ENCODE measurements at regions not wholly inside any gene's neighbourhood (a gene's known extent, or its start where the extent isn't known, plus 50 kb on each side); places are given as distances from the start of the nearest gene placed in this dataset.

- H3K27me3 ChIP-seq, result no peaks in the 10 kb centered on the region
- no peak overlapping the region for H3K27ac ChIP-seq
- H3K4me1 ChIP-seq (ENCODE audit: control insufficient read depth in 1 of 2, insufficient read depth in 1 of 2, low read depth in 1 of 2, low read length in 1 of 2), result peaks cover 17 to 21% of the 10 kb centered on the region in 2 experiments
- no peak overlapping the region for H3K4me3 ChIP-seq (ENCODE audit: low read depth in 1 of 2, low read length in 1 of 2)
- H3K9me3 ChIP-seq, result no peaks in the 10 kb centered on the region
- TF ChIP-seq CTCF (IDR thresholded peaks at IDR 0.05), result no peak
- no peaks in the 10 kb centered on the region for H3K36me3 ChIP-seq
Measured at GRCh38 chr5:36389245-36389644, 87.5 kb upstream of the RANBP3L start.

GRCh38 chr5:36390640-36391039, 88.9 kb upstream of the RANBP3L start:
- Histone ChIP-seq H3K9me3 (no peaks in the 10 kb centered on the region), H3K27ac (no peak overlapping the region), H3K4me3 (ENCODE audit: low read depth in 1 of 2, low read length in 1 of 2) (no peak overlapping the region), H3K36me3 (no peaks in the 10 kb centered on the region), H3K4me1 (ENCODE audit: control insufficient read depth in 1 of 2, insufficient read depth in 1 of 2, low read depth in 1 of 2, low read length in 1 of 2) (peaks cover 17 to 21% of the 10 kb centered on the region in 2 experiments), H3K27me3 (no peaks in the 10 kb centered on the region)
- no peak for TF ChIP-seq CTCF (IDR thresholded peaks at IDR 0.05)

- no peaks in the 10 kb centered on the region for H3K27me3 ChIP-seq
- H3K4me1 ChIP-seq (ENCODE audit: control insufficient read depth in 1 of 2, insufficient read depth in 1 of 2, low read depth in 1 of 2, low read length in 1 of 2), result peaks cover 17 to 21% of the 10 kb centered on the region in 2 experiments
- no peak for TF ChIP-seq CTCF (IDR thresholded peaks at IDR 0.05)
- no peaks in the 10 kb centered on the region for H3K36me3 ChIP-seq
- no peak overlapping the region for H3K4me3 ChIP-seq (ENCODE audit: low read depth in 1 of 2, low read length in 1 of 2)
- no peaks in the 10 kb centered on the region for H3K9me3 ChIP-seq
- no peak overlapping the region for H3K27ac ChIP-seq
Measured at GRCh38 chr5:36392186-36392585, 90.5 kb upstream of the RANBP3L start.

- H3K4me3 ChIP-seq (ENCODE audit: low read depth in 1 of 2, low read length in 1 of 2), result no peak overlapping the region
- H3K27ac ChIP-seq, result no peak overlapping the region
- no peak for TF ChIP-seq CTCF (IDR thresholded peaks at IDR 0.05)
- no peaks in the 10 kb centered on the region for H3K36me3 ChIP-seq
- peaks cover 17 to 21% of the 10 kb centered on the region in 2 experiments for H3K4me1 ChIP-seq (ENCODE audit: control insufficient read depth in 1 of 2, insufficient read depth in 1 of 2, low read depth in 1 of 2, low read length in 1 of 2)
- no peaks in the 10 kb centered on the region for H3K9me3 ChIP-seq
- H3K27me3 ChIP-seq, result no peaks in the 10 kb centered on the region
Measured at GRCh38 chr5:36392818-36393217, 91.1 kb upstream of the RANBP3L start.

DNA sequence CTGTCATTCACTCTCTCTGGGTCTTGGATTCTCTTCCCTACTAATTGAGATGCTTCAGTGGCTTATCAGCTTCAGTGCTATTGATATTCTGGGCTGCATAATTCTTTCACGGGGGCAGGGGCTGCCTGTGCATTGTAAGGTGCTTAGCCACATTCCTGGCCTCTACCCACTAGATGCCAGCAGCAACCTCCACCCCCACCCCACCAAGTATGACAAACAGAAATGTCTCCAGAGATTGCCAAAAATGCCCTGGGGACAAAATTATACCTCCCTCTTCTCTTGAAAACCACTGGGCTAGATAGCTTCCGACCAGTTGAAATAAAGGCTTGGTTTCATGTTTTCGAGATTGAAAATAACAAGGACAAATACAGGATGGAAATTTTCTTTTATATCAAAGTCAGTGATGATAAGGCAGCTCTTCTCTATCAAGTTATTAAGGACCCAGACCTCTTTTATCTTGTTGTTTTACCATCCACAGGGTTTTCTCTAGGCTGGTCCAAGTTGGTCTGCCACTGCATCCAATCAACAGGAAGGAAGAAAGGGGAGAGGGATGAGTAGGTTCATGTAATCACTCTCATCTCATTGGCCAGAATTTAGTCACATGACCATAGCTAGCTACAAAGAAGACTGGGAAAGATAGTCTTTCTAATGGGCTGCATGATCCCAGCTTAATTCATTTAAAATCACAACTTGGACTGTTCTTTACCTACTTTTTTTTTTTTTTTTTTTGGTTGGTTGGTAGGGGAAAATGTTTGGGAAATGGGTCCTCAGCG, 92.1 kb upstream of the RANBP3L start:
- no peaks in the 10 kb centered on the region for H3K9me3 ChIP-seq
- no peaks in the 10 kb centered on the region for H3K27me3 ChIP-seq
- no peaks in the 10 kb centered on the region for H3K36me3 ChIP-seq
- no peak overlapping the region for H3K4me3 ChIP-seq (ENCODE audit: low read depth in 1 of 2, low read length in 1 of 2)
- no peak overlapping the region for H3K27ac ChIP-seq
- TF ChIP-seq CTCF (IDR thresholded peaks at IDR 0.05), result no peak
- peaks cover 17 to 21% of the 10 kb centered on the region in 2 experiments for H3K4me1 ChIP-seq (ENCODE audit: control insufficient read depth in 1 of 2, insufficient read depth in 1 of 2, low read depth in 1 of 2, low read length in 1 of 2)
